ENCODE measurements at regions not wholly inside any gene's neighbourhood (a gene's known extent, or its start where the extent isn't known, plus 50 kb on each side); places are given as distances from the start of the nearest gene placed in this dataset.

DNA sequence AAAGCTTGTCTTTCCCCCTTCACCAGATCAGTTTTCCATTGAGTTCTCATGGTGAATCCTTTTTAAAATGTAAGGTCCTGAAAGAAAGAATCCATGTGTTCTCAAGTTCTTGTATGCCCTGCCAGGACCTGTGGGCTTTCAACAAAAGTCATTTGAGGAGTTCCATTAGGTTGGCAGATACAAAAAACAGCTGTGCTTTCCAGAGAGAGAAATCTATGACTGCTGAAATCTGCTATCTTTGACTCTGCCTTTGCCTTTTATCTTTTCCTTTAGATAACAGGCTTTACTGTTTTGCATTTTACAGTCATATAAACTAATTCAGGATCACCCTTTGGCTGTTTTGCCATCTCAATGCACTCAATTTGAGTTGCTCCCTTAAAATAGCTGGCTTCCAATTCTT, 59.7 kb downstream of the CXCR4 start:
- Histone ChIP-seq H2AFZ (ENCODE audit: low read depth, low read length) (no peak overlapping the region), H3K4me2 (ENCODE audit: insufficient read depth, low read length) (no peak overlapping the region), H3K4me1 (replicated peaks in 1 of 2; ENCODE audit: control insufficient read depth in 2 of 2, insufficient read depth in 2 of 2, low read length in 2 of 2) (no peaks in the 10 kb centered on the region), H3K4me3 (no peak overlapping the region), H3K79me2 (ENCODE audit: control insufficient read depth, insufficient read depth, low read length) (no peaks in the 10 kb centered on the region), H3K36me3 (ENCODE audit: control insufficient read depth, insufficient read depth, low read length) (no peaks in the 10 kb centered on the region), H3K27ac (ENCODE audit: extremely low read depth, low read depth, low read length) (no peak overlapping the region), H3K27me3 (ENCODE audit: control insufficient read depth in 2 of 2, insufficient read depth in 2 of 2, low read length in 2 of 2) (peaks cover 0 to 5% of the 10 kb centered on the region in 2 experiments; a peak in 2 of 5 replicates), H3K9ac (ENCODE audit: insufficient read depth in 1 of 2, low read depth in 2 of 2, low read length in 2 of 2) (no peak overlapping the region), H3K9me1 (ENCODE audit: control insufficient read depth, insufficient read depth, low read length) (no peaks in the 10 kb centered on the region), H4K20me1 (replicated peaks; ENCODE audit: control insufficient read depth, insufficient read depth, low read length) (no peaks in the 10 kb centered on the region), H3K9me3 (replicated peaks; ENCODE audit: control insufficient read depth, insufficient read depth, low read depth, low read length) (no peaks in the 10 kb centered on the region)
- ATAC-seq, result no peak
- BruUV-seq (replicated peaks), result no TSS peak
- FAIRE-seq, result no peak
- ChIA-PET CTCF (ENCODE audit: low intra/inter-chr PET ratio) (no interaction called here), POLR2A (interaction anchor here (0.8 kb wide), 1 partner anchor 9 kb away, joined by 3 read pairs; no protein-coding TSS in a partner anchor)
- intact Hi-C loops (cut with micrococcal nuclease) (no loop called here), in situ Hi-C loops (cut with MboI) (no loop called here)
- DNase-seq (ENCODE audit: extremely low read depth in 1 of 4, low spot score in 3 of 4), result no peak
- TF ChIP-seq, protein P1, sequence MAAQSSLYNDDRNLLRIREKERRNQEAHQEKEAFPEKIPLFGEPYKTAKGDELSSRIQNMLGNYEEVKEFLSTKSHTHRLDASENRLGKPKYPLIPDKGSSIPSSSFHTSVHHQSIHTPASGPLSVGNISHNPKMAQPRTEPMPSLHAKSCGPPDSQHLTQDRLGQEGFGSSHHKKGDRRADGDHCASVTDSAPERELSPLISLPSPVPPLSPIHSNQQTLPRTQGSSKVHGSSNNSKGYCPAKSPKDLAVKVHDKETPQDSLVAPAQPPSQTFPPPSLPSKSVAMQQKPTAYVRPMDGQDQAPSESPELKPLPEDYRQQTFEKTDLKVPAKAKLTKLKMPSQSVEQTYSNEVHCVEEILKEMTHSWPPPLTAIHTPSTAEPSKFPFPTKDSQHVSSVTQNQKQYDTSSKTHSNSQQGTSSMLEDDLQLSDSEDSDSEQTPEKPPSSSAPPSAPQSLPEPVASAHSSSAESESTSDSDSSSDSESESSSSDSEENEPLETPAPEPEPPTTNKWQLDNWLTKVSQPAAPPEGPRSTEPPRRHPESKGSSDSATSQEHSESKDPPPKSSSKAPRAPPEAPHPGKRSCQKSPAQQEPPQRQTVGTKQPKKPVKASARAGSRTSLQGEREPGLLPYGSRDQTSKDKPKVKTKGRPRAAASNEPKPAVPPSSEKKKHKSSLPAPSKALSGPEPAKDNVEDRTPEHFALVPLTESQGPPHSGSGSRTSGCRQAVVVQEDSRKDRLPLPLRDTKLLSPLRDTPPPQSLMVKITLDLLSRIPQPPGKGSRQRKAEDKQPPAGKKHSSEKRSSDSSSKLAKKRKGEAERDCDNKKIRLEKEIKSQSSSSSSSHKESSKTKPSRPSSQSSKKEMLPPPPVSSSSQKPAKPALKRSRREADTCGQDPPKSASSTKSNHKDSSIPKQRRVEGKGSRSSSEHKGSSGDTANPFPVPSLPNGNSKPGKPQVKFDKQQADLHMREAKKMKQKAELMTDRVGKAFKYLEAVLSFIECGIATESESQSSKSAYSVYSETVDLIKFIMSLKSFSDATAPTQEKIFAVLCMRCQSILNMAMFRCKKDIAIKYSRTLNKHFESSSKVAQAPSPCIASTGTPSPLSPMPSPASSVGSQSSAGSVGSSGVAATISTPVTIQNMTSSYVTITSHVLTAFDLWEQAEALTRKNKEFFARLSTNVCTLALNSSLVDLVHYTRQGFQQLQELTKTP (IDR thresholded peaks at IDR 0.05; ENCODE audit: low read depth in 1 of 2, partially characterized antibody in 2 of 2), result peak in 1 of 2 experiments; percentile 58
- no peak for TF ChIP-seq ZNF408 (CRISPR knock-in tag; IDR thresholded peaks at IDR 0.05; ENCODE audit: low read depth)
- TF ChIP-seq ARNT (IDR thresholded peaks at IDR 0.05), result no peak
- no peak for TF ChIP-seq SOX6 (IDR thresholded peaks at IDR 0.05)
- no peak for TF ChIP-seq ATF1 (CRISPR knock-in tag; IDR thresholded peaks at IDR 0.05)
- TF ChIP-seq ATF1 (tag; IDR thresholded peaks at IDR 0.05), result no peak
- 0 out of 2 replicates have a peak, but pooled peaks have one; percentile 18 for TF ChIP-seq NFIC (IDR thresholded peaks at IDR 0.05)
- no peak for TF ChIP-seq ZNF124 (CRISPR knock-in tag; IDR thresholded peaks at IDR 0.05)
- TF ChIP-seq, protein P2, sequence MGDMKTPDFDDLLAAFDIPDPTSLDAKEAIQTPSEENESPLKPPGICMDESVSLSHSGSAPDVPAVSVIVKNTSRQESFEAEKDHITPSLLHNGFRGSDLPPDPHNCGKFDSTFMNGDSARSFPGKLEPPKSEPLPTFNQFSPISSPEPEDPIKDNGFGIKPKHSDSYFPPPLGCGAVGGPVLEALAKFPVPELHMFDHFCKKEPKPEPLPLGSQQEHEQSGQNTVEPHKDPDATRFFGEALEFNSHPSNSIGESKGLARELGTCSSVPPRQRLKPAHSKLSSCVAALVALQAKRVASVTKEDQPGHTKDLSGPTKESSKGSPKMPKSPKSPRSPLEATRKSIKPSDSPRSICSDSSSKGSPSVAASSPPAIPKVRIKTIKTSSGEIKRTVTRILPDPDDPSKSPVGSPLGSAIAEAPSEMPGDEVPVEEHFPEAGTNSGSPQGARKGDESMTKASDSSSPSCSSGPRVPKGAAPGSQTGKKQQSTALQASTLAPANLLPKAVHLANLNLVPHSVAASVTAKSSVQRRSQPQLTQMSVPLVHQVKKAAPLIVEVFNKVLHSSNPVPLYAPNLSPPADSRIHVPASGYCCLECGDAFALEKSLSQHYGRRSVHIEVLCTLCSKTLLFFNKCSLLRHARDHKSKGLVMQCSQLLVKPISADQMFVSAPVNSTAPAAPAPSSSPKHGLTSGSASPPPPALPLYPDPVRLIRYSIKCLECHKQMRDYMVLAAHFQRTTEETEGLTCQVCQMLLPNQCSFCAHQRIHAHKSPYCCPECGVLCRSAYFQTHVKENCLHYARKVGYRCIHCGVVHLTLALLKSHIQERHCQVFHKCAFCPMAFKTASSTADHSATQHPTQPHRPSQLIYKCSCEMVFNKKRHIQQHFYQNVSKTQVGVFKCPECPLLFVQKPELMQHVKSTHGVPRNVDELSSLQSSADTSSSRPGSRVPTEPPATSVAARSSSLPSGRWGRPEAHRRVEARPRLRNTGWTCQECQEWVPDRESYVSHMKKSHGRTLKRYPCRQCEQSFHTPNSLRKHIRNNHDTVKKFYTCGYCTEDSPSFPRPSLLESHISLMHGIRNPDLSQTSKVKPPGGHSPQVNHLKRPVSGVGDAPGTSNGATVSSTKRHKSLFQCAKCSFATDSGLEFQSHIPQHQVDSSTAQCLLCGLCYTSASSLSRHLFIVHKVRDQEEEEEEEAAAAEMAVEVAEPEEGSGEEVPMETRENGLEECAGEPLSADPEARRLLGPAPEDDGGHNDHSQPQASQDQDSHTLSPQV (IDR thresholded peaks at IDR 0.05), result no peak
- no peak for TF ChIP-seq MED1 (CRISPR knock-in tag; IDR thresholded peaks at IDR 0.05; ENCODE audit: borderline replicate concordance)
- no peak for TF ChIP-seq CC2D1A (IDR thresholded peaks at IDR 0.05)
- TF ChIP-seq, protein P3, sequence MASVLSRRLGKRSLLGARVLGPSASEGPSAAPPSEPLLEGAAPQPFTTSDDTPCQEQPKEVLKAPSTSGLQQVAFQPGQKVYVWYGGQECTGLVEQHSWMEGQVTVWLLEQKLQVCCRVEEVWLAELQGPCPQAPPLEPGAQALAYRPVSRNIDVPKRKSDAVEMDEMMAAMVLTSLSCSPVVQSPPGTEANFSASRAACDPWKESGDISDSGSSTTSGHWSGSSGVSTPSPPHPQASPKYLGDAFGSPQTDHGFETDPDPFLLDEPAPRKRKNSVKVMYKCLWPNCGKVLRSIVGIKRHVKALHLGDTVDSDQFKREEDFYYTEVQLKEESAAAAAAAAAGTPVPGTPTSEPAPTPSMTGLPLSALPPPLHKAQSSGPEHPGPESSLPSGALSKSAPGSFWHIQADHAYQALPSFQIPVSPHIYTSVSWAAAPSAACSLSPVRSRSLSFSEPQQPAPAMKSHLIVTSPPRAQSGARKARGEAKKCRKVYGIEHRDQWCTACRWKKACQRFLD (CRISPR knock-in tag; IDR thresholded peaks at IDR 0.05), result no peak
- TF ChIP-seq RFX7 (CRISPR knock-in tag; IDR thresholded peaks at IDR 0.05), result no peak
- TF ChIP-seq NR3C1 (CRISPR knock-in tag; IDR thresholded peaks at IDR 0.05), result no peak

Measured in K562 (cell line).